ENCODE measurements at regions not wholly inside any gene's neighbourhood (a gene's known extent, or its start where the extent isn't known, plus 50 kb on each side); places are given as distances from the start of the nearest gene placed in this dataset.

- no peak for DNase-seq (ENCODE audit: low read depth)
Observed at GRCh38 chr3:66165660-66166059, 55.1 kb upstream of the SLC25A26 start.

- no peak for DNase-seq (ENCODE audit: low read depth)
Observed at GRCh38 chr3:66164155-66164554, 56.6 kb upstream of the SLC25A26 start.

GRCh38 chr3:66163222-66163621 is 57.6 kb upstream of the SLC25A26 start:
- DNase-seq (ENCODE audit: low read depth): no peak

- no peak for DNase-seq (ENCODE audit: low read depth)
Observed at GRCh38 chr3:66162766-66163165, 58.0 kb upstream of the SLC25A26 start.

- no peak for DNase-seq (ENCODE audit: low read depth)
Observed at GRCh38 chr3:66158933-66159683, 61.7 kb upstream of the SLC25A26 start.

GRCh38 chr3:66154444-66154861 is 66.3 kb upstream of the SLC25A26 start:
- DNase-seq (ENCODE audit: low read depth): no peak

- no peak for DNase-seq (ENCODE audit: low read depth)
Observed at GRCh38 chr3:66153481-66154443, 67.0 kb upstream of the SLC25A26 start.

- DNase-seq (ENCODE audit: low read depth): no peak
Observed at GRCh38 chr3:66152336-66152735, 68.5 kb upstream of the SLC25A26 start.

GRCh38 chr3:66150977-66151376 is 69.8 kb upstream of the SLC25A26 start:
- DNase-seq (ENCODE audit: low read depth): no peak

- DNase-seq (ENCODE audit: low read depth): no peak
Observed at GRCh38 chr3:66149269-66149668, 71.5 kb upstream of the SLC25A26 start.

GRCh38 chr3:66145408-66145733 is 75.4 kb upstream of the SLC25A26 start:
- DNase-seq (ENCODE audit: low read depth): no peak

GRCh38 chr3:66144568-66145407 is 76.0 kb upstream of the SLC25A26 start:
- peak; percentile 26 for DNase-seq (ENCODE audit: low read depth)

GRCh38 chr3:66142079-66142478 is 78.7 kb upstream of the SLC25A26 start:
- DNase-seq (ENCODE audit: low read depth): no peak

- DNase-seq (ENCODE audit: low read depth): peak; percentile 62
Observed at GRCh38 chr3:66140743-66141372, 79.9 kb upstream of the SLC25A26 start.

- DNase-seq (ENCODE audit: low read depth): no peak
Observed at GRCh38 chr3:66140106-66140505, 80.7 kb upstream of the SLC25A26 start.

- DNase-seq (ENCODE audit: low read depth): no peak
Observed at GRCh38 chr3:66139415-66139814, 81.4 kb upstream of the SLC25A26 start.

- peak; percentile 54 for DNase-seq (ENCODE audit: low read depth)
Observed at GRCh38 chr3:66138336-66139313, 82.2 kb upstream of the SLC25A26 start.

- DNase-seq (ENCODE audit: low read depth): no peak
Observed at GRCh38 chr3:66136597-66136996, 84.2 kb upstream of the SLC25A26 start.

GRCh38 chr3:66133853-66134445 is 86.9 kb upstream of the SLC25A26 start:
- no peak for DNase-seq (ENCODE audit: low read depth)

Measured in M059J (cell line).